HG03039 (cell line): ENCODE measurements at regions not wholly inside any gene's neighbourhood (a gene's known extent, or its start where the extent isn't known, plus 50 kb on each side); places are given as distances from the start of the nearest gene placed in this dataset.
"Not testable (repeated sequence)": the region's sequence is repeated elsewhere in the genome, so short reads cannot be mapped to it uniquely, and the experiment has no call there.

ENCODE experiments used
- ATAC-seq: cut with Tn5 transposase; IDR thresholded peaks from one replicate; pipeline ENCODE4 v1.9.1; 2021; ENCODE audit warnings: mild to moderate bottlenecking, moderate library complexity; ENCODE audit not compliant: unreplicated experiment

DNA sequence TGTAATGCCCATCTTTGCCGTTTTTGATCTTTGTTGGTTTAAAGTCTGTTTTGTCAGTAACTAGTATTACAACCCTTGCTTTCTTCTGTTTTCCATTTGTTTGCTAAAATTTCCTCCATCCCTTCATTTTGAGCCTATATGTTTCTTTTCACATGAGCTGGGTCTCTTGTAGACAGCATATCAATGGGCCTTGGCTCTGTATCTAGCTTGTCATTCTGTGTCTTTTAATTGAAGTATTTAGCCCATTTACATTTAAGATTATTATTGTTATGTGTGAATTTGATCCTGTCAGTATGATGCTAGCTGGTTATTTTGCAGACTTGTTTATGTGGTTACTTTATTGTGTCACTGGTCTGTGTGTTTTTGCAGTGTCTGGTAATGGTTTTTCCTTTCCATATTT, 913.2 kb downstream of the TRHDE start:
- no peak for ATAC-seq

DNA sequence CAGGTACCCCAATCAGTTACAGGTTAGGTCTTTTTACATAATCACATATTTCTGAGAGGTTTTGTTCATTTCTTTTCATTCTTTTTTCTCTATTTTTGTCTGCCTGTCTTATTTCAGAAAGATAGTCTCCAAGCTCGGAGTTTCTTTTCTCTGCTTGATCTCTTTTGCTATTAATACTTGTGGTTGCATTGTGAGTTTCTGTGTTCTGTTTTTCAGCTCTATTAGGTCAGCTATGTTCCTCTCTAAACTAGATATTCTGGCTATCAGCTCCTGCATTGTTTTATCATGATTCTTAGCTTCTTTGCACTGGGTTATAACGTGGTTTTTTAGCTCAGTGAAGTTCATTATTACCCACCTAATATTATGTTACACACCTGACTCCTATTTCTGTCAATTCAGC, 914.1 kb downstream of the TRHDE start:
- no peak for ATAC-seq

DNA sequence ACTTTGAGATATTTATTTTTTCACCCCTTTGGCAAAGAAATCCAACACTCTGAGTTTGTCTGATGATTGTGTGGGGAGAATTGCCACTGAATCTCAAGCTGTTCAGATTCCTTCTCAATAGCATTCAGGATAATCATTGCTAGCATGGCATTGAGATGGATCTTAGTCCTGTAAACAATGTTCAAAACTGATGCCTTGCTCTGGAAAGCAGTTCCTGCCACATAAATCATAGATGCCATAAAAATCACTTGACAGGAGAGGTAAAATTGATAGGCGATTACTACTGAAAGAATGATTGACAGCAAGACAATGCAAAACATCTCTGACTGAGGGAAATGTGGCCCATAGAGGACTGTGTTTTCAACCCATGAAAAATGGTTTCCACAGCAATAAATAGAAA, 915.6 kb downstream of the TRHDE start:
- ATAC-seq, result no peak

DNA sequence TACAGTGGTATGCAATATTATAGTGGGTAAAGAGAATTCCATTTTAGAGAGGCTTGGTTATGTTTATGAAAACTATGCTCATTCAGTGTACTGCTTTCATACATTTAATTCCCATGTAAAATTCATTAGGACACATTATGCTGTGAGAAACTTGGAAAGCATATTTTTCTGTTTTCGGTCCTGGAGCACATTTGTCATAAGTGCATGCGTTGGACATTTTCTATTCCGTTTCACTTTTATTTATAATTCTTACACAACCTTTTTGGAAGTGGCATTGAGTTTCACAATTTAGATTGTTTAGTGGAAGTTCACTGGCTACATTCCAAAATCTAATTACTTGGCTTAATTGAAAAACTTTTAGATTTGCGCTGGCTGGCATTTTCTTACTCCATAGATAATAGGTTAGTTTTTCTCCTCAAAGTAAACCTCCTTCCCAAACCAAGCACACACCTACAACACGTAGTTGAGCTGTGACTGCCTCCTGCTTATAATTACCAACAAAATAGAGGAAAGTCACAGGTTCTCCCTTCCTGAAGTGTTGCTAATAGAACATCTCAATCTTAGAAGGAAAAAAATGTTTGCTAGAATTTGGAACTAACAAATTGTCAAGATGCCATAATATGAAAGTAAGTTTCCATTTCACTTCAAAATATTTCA, 938.5 kb downstream of the TRHDE start:
- ATAC-seq, result no peak

DNA sequence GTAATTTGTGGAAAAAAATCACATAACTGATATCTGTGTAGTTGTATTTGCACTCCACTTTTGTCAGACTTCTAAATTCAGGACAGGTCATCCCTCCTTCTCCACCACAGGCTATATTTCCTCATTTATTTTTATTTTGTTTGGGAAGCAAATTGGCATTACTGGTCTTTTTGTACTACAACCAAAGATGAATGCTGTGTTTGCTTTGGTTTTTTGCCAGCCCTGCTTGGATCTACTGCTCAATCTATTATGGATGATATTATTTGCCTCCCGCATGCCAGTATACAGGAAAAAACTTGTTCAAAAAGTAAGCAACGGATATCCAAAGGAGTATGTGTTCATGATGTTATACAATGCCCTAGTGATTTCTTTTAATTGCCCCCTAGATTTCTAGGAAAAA, 948.8 kb downstream of the TRHDE start:
- ATAC-seq, result no peak

DNA sequence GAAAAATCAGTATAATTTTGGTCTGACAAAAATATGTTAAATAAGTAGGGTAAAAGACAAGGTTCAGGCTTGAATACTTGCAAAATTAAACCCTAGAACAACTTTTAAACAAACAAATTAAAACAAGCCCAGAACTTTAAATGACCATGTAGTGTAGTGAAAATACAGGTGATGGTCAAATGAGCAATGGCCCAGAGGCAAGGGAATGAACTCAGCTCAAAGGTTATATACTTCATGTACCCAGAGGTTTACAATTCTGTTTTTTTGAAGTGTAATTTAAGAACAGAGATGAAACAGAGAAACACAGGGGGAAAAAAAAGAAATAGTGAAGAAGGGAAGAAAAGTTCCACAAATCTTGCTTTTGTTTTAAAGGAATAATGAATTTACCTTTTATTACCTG, 949.2 kb downstream of the TRHDE start:
- no peak for ATAC-seq

DNA sequence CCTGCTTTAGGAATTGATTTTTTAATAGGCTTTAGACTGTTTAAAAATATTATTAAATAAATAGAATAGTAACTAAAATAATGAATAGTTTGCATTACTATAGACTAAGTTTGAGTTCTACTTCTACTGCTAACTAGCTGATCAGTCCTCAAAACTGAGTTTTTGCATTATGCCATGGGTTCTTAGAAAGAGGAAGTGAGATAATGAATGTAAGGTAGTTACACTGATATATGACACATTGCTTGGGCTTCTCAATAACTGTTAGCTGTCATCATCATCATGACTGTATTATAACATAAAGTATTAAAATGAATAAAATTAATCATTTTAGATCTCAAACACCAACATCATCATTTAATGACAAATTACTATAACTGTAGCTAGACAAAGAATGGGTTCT, 949.7 kb downstream of the TRHDE start:
- ATAC-seq, result no peak

DNA sequence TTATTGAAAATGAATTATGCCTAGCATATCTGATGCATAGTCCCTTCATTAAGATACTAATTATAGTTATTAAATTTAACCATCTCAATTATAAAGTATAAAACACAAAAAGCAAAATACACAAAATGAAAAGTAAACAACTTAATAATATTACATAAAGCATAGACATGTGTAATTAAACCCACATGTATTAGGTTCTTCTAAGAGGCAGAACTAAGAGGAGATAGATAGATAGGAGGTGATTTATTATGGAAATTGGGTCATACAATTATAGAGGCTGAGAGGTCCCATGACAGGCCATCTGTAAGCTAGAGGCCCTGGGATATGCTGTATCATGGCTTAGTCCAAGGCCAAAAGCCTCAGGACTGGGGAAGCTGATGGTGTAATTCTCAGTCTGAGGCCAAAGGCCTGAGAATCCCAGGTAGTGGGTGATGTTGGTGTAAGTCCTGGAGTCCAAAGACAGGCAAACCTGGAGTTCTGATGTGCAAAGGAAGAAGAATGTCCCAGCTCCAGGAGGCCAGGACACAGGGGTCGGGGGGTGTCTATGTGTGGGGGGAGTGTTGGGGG, 953.3 kb downstream of the TRHDE start:
- ATAC-seq, result no peak

DNA sequence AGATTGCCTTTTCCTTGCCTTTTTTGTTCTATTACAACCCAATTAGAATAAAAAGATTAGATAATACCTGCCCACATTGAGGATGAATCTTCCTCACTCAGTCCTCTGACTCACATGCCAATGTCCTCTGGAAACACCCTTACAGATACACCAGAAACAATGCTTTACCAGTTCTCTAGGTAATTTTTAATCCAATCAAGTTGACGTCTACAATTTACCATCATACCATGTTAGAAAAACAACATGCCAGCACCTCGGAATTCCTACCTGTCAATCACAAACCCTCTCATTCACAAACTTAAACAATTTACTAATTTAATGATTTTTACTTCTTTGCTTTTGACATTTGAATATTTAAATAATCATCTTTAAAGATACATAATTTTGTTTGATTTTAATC, 953.8 kb downstream of the TRHDE start:
- ATAC-seq, result no peak

DNA sequence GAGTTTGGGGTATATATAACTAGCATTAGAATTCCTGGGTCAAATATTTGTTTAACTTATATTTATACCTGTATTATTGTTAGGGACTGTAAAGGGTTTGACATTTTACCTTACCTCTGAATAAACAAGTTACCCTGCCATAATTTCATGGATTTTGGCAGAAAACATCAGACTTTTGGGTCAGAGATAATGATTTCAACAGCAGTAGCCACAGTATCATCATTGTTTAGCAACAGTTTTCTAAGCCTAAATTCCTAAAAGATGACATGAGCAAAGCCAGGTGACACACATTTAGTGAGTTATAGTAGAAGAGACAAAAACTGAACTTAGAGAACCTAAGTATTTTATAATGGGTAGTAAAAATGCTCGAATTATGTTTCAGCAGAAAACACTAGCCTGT, 954.4 kb downstream of the TRHDE start:
- no peak for ATAC-seq

DNA sequence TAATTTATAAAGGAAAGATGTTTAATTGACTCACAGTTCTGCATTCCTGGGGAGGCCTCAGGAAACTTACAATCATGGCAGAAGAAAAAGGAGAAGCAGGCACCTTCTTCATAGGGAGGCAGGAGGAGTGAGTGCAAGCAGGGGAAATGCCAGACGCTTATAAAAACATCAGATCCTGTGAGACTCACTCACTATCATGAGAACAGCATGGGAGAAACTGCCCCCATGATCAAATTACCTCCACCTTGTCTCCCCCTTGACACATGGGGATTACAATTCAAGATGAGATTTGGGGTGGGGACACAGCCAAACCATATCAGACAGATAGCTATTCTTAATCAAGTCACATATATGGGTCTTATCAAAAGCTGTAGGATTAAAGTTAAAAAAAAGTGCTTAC, 956.7 kb downstream of the TRHDE start:
- not testable (repeated sequence) for ATAC-seq

DNA sequence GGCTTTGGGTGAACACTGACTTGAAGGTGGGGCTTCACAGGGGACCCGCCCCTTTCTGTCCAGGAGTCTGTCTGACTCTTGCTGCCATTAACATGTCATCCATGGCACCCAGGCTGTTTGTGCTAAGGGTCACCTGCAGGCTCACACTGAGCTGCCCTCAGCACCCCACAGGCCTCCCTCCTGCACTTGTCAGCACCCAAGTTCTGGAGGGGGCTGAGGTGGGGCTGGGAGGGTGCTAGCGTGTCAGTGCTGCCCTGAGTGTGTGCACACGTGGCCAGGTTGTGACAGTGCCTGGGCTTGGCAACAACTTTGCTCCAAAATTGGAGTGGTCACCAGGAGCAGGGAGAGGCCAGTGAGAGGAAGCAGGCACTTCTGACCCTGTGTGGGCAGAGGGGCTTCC, 963.2 kb downstream of the TRHDE start:
- ATAC-seq, result no peak

DNA sequence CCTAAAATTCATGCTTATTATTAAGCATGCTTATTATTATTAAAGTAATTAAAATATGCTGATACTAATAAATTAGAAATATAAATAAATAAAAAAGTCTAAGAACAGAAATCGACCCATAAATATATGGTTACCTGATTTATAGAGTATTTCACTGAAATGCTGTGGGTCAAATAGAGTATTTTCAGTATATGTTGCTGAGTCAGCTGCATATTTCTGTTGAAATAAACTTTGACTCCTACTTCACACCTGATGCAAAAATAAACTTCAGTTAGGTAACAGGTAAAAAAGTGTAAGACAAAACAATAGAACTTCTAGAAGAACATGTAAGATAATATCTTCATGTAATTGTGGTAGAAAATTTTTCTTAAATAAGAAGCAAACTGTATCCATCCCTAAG, 967.9 kb downstream of the TRHDE start:
- no peak for ATAC-seq

DNA sequence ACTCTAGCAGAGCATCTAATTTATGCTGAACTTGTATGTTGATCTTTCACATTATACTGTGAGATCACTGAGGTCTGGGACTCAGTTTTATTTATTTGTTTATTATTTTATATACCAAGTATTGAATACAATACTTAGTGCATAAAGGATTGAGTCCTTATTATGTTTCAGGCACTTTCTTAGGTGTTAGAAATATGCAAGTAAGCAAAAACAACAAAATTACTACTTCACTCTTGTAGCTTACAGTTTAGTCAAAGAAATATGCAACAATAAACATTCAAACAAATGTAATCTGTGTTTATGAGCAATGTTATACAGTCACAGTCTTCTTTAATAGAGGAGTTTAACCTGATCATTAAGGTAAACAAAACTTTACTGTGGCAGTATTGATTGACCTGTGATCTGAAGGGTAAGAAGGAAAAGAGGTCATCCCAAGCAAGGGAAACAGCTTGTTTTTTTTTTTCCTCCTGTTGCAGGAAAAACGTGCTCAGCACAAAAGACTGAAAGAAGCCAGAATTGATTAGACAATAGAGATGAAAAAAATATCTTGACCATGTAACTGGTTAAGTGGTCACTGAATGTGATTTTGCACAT, 990.7 kb downstream of the TRHDE start:
- ATAC-seq, result no peak

DNA sequence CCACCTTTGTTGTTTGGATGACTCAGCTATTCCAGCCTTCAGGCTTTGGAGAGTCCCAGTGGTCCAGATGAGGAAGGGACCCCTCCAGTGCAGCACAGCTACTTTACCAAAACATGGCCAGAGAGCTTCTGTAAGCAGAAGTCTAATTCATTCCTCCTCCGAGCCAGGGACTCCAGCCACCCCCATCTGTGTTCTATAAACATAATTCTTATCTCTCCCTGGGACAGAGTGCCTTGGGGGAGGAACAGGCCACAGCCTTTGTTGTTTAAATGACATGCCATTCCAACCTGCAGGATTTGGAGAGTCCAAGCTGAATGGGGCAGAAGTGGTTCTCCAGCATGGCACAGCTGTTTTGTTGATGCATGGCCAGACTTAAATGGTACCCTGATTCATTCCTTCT, 994.0 kb downstream of the TRHDE start:
- ATAC-seq, result no peak

DNA sequence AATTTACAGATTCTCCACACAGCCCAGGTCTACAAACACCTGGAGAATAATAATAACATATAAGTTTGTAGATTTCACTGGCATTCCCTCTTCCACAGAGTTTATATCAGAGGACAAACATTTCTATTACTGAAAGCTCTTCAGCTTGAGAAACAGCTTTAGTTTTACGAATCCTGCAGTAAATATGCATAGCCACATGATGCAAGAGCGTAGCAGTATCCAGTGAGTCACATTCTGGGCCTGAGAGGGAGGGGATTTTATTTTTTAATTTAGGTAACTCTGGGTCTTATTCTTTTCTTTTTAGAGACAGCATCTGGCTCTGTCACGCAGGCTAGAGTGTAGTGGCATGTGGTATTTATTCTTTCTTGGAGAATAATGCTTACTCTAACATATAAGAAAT, 1002.8 kb downstream of the TRHDE start:
- ATAC-seq, result no peak

DNA sequence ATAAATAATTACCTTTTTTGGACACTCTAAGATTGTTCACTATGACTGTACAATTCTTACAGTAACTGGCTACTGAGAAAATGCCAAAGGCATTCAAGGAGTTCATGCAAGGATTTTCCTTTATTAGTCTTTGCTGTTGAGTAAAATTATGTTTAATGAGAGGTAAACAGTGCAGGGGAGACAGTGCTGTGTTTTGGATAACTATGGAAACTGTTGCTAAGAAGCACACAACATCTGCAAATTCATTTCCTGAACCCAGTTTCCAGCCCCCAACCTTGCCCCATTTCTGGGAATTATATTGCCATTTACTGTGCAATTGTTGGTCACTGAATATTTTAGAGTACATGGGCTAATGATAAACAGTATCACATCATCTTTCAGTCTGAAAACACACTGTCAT, 1005.8 kb downstream of the TRHDE start:
- ATAC-seq, result no peak

DNA sequence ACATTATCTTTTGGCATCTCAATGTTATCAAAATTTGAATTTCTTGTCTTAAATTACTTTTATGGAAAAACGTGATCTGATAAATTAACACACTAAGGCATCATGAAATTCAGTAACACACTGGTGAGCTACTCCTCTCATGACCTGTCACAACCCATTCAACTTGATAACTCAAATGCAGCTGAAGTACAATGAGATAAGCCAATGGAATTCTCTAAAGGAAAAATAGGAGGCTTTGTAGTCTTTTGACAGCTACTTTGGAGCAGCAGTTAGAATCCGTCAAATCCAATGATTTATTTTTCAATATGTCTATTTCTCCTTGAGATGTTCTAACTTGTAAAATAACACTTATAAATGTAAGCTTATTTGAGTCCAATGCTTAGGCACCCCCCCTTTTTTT, 1029.4 kb downstream of the TRHDE start:
- ATAC-seq, result no peak

DNA sequence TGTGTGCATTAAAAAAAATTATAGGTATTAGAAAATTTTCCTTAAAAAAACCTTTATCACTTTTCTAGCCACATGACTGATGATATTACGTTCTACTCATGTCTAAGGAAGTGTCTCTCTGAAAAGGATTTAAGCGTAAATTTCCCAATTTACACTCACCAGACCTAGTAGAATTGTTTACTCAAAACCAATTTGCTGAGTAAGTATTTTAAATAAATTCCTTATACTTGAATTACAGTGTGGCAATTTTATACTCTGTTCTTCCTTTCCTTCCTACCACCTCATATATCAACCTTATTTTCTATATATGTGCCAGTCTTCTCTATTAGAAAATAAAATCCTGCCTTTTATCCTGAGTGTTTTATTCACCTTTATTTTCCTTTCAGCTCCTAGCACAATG, 1035.1 kb downstream of the TRHDE start:
- ATAC-seq, result no peak

DNA sequence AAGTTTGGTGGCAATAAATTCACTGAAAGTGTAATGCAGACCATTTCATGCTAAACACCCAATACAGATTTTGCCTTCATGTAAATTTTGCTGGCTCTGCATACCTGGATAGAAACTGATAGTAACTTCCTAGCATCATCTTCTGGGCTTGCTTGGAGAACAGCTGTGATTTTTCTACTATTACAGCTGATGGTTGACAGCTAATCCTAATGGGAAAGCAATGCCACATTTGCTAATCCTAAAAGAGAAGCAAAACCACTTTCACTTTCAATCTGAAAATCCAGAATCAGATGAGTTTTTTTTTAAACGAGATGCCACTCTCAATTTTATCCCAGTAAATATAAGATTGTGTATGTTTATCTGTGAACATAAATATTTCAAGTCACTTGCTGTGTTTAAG, 1035.9 kb downstream of the TRHDE start:
- no peak for ATAC-seq

DNA sequence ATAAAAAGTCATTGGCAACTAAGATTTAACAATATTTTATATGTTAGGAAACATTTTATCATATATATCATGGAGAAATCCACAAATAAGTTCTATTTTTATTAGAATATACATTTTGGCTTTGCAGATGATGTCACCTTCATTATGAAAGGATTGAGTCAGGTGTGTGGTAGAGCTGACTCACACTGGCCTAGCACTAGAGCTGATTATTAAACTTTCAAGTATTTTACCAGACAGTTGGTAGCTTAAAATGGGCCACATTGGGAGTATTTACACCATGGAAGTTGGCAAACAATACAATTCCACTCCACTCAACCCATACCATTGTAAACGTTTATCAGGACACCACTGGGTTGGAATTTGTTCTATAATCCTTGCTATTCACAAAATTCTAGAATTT, 1036.6 kb downstream of the TRHDE start:
- no peak for ATAC-seq

DNA sequence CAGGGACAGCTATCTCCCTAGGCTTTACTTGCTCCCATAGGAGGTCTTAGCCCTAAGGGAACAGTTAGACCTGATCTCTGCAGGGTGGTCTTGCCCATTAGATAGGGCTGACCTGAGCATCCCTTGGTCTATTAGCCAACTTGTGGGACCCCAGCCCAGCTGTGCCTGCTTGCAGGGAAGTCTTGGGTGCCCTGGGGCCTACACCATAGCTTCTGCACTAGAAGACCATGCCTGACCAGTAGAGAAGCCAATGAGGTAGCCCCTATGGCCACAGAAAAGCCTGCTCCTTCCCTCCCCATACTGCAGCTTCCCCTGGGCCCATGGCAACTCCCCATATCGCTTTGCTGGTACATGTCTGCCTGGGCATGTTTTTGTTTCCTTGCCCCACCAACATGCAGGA, 1049.1 kb downstream of the TRHDE start:
- ATAC-seq, result no peak

DNA sequence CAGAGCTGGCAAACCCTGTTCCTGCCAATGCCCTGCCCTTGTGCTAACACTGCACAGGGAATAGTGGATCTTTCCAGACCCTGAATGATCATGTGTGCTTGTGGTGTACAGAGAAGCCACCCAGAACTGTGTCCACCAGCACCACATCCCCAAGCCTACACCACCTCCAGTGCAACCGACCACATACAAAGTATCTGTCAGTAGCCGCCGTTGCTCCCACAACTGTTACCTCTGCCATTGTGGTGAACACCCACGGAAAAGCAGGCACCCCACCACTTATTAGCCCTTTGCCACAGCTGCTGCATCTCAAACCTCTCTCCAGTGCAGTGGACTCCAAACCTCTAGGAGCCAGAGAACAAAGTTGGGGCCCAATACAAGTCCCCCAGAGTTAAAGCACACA, 1049.6 kb downstream of the TRHDE start:
- no peak for ATAC-seq
